ENCODE measurements at regions not wholly inside any gene's neighbourhood (a gene's known extent, or its start where the extent isn't known, plus 50 kb on each side); places are given as distances from the start of the nearest gene placed in this dataset.
"Not testable (repeated sequence)": the region's sequence is repeated elsewhere in the genome, so short reads cannot be mapped to it uniquely, and the experiment has no call there.

DNA sequence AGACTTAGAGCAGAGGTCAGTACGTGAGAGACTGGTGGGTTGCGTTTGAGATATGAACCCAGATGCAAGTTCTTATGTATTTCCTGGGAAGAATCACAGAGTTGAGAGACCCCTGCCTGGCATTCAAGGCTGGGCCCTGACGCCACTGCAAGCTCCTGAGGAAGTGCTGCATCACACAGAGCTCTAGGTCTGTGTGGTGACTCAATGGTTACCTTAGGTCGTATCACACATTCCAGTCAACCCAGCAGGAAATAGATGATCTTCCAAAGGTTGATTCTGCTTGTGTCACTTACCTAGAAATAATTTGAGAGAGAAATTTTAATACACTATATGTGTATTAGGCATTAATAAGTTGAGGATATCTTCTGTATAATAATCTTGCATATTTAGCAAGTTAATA, 1431.9 kb downstream of the RPIA start:
- H3K9me3 ChIP-seq; intact Hi-C loops (cut with DNase I; ENCODE audit: low total_unique reads): not testable (repeated sequence)

DNA sequence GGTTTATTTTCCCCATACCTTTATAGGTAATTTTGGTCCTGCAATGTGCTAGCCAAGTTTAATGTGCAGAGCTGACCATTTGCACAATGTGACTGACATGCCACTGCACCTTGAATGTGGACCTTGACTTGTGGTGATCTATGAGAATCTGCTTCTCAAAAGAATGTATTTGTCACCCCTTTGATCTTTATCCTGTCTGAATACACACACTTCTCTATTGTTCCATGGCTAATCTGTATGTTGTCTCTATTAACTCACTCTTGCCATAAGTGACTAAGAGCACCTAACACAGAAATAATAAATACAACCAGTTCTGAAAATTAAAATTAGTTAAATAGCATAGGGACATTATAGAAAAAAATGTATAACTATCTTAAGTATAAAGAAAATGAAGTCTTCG, 1447.6 kb downstream of the RPIA start:
- H3K27me3 ChIP-seq; intact Hi-C loops (cut with DNase I; ENCODE audit: low total_unique reads); H3K4me3 ChIP-seq; H3K36me3 ChIP-seq; H3K4me1 ChIP-seq; H3K27ac ChIP-seq; DNase-seq; H3K9me3 ChIP-seq: not testable (repeated sequence)

More for the DNA sequence above, 1431.9 kb downstream of the RPIA start:
- H3K27me3 ChIP-seq, H3K36me3 ChIP-seq, H3K4me1 ChIP-seq, H3K27ac ChIP-seq, DNase-seq, H3K4me3 ChIP-seq: not testable (repeated sequence)

DNA sequence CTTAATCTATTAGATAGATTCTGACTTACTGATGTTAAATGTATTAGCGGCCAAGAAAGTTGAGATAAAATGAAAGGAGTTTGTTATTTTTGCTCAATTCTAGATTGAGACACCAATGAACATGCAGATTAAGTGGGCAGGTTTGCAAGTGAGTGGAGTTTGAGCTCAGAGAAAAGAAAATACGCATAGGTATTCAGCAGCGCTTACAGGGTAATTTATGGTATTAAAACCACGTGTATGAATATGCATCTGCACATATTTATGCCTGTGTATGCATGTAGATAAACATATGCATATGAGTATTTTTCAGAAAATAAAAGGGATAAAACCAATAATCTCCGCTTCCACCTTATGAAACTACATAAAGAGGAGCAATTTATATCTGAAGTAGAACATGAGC, 1450.1 kb downstream of the RPIA start:
- H3K9me3 ChIP-seq; H3K27me3 ChIP-seq; H3K27ac ChIP-seq; DNase-seq; H3K36me3 ChIP-seq; H3K4me1 ChIP-seq; H3K4me3 ChIP-seq; intact Hi-C loops (cut with DNase I; ENCODE audit: low total_unique reads): not testable (repeated sequence)

DNA sequence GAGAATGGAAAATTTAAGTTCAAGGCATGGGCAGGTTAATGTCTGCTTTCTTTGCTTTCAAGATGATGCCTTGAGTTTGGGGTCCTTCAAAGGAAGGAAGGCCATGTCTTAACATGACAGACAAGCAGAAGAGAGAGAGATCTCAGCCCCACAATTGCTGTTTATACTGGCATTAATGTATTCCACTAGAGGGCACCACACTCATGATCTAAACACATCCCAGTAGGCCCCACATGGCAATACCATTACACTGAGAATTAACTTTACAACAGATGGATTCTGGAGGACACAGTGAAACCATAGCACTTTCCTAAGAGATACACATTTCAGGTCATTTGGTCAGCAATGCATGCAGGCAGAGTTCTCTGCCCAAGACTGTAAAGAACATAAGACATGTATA, 1460.3 kb downstream of the RPIA start:
- H3K27me3 ChIP-seq; H3K36me3 ChIP-seq; DNase-seq; H3K27ac ChIP-seq; intact Hi-C loops (cut with DNase I; ENCODE audit: low total_unique reads); H3K4me1 ChIP-seq; H3K9me3 ChIP-seq; H3K4me3 ChIP-seq: not testable (repeated sequence)

DNA sequence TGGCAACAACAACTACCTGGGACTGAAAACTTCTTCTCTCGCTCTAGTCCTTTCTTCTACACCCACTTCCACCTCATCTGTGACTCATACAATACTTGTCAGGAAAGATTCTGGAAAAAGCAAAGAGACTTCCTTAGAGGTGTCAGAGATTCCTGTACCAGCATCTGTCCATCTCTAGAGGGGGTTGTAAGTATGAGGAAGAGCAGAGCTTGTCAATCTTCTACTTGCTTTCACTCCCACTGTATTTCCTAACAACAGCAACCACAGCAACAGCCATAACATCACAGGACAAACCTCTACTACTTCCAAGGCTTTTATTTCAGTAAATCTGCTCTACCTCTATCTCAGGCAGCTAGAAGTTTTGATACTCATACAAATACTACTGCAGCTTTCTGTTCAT, 1479.5 kb downstream of the RPIA start:
- H3K36me3 ChIP-seq; H3K9me3 ChIP-seq; H3K27me3 ChIP-seq; H3K4me3 ChIP-seq; H3K4me1 ChIP-seq; DNase-seq; H3K27ac ChIP-seq; intact Hi-C loops (cut with DNase I; ENCODE audit: low total_unique reads): not testable (repeated sequence)

DNA sequence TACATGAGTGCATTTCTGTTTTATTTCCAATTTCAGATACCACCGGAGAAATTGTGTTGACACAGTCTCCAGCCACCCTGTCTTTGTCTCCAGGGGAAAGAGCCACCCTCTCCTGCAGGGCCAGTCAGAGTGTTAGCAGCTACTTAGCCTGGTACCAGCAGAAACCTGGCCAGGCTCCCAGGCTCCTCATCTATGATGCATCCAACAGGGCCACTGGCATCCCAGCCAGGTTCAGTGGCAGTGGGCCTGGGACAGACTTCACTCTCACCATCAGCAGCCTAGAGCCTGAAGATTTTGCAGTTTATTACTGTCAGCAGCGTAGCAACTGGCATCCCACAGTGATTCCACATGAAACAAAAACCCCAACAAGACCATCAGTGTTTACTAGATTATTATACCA, 1481.6 kb downstream of the RPIA start:
- H3K4me1 ChIP-seq; H3K36me3 ChIP-seq; H3K27ac ChIP-seq; intact Hi-C loops (cut with DNase I; ENCODE audit: low total_unique reads); DNase-seq; H3K4me3 ChIP-seq; H3K9me3 ChIP-seq; H3K27me3 ChIP-seq: not testable (repeated sequence)

DNA sequence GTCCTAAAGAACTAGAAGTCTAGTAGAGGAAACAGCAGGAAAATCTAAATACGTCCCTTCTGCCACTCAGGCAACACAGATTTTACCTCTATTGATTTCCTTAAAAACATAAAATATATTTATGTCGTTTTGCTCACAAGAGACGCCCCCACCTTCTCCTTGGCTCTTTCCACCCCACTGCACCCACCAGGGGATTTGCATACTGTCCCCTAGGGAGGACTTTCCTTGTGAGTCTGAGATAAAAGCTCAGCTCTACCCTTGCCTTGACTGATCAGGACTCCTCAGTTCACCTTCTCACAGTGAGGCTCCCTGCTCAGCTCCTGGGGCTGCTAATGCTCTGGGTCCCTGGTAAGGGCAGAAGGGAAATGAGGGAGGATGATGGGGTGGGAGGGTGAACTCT, 1488.1 kb downstream of the RPIA start:
- H3K4me3 ChIP-seq; H3K27me3 ChIP-seq; intact Hi-C loops (cut with DNase I; ENCODE audit: low total_unique reads); H3K27ac ChIP-seq; DNase-seq; H3K36me3 ChIP-seq; H3K4me1 ChIP-seq; H3K9me3 ChIP-seq: not testable (repeated sequence)

DNA sequence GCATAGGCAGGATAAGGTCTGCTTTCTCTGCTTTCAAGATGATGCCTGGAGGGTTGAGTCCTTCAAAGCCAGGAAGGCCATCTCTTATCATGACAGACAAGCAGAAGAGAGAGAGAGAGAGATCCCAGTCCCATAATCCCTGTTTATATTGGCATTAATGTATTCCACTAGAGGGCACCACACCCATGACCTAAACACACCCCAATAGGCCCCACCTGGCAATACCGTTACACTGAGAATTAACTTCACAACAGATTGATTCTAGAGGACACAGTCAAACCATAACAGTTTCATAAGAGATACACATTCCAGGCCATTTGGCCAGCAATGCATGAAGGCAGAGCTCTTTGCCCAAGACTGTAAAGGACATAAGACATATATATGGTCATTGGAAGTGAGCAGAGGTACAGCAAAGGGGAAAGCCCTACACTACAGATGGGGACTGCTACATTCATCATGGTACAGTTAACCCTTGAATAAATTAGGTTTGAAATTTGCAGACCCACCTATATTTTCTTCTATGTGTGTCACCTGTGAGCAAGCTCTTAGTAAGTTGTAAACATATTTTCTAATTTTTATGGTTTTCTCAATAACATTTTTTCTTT, 1516.1 kb downstream of the RPIA start:
- DNase-seq: no peak
- Histone ChIP-seq H3K27me3 (no peaks in the 10 kb centered on the region), H3K4me1 (no peaks in the 10 kb centered on the region), H3K9me3 (no peaks in the 10 kb centered on the region), H3K4me3 (no peak overlapping the region), H3K27ac (no peak overlapping the region), H3K36me3 (no peaks in the 10 kb centered on the region)
- intact Hi-C loops (cut with DNase I; ENCODE audit: low total_unique reads): no loop called here
- TF ChIP-seq POLR2A (IDR thresholded peaks at IDR 0.05): no peak
- TF ChIP-seq, protein P1, sequence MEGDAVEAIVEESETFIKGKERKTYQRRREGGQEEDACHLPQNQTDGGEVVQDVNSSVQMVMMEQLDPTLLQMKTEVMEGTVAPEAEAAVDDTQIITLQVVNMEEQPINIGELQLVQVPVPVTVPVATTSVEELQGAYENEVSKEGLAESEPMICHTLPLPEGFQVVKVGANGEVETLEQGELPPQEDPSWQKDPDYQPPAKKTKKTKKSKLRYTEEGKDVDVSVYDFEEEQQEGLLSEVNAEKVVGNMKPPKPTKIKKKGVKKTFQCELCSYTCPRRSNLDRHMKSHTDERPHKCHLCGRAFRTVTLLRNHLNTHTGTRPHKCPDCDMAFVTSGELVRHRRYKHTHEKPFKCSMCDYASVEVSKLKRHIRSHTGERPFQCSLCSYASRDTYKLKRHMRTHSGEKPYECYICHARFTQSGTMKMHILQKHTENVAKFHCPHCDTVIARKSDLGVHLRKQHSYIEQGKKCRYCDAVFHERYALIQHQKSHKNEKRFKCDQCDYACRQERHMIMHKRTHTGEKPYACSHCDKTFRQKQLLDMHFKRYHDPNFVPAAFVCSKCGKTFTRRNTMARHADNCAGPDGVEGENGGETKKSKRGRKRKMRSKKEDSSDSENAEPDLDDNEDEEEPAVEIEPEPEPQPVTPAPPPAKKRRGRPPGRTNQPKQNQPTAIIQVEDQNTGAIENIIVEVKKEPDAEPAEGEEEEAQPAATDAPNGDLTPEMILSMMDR (IDR thresholded peaks at IDR 0.05): no peak

DNA sequence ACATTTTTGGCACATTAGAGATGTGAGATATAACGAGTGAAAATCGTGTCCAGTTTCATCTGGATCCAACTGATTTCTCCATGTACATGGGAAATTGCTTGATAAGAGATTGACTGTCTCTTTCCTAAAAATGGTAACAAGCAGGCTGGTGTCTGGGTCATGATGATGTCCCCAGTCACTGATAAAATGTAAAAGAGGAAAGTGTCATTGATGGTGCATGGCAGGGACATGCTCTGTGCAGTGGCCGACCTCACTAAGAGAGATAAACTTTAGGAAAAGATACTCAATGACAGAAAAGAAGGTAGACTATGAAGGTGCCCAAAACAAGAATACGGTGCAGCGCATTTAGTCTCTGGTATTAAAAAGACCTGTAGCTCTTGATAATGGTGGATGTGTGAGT, 1517.5 kb downstream of the RPIA start:
- Histone ChIP-seq H3K27me3 (no peaks in the 10 kb centered on the region), H3K9me3 (no peaks in the 10 kb centered on the region), H3K27ac (no peak overlapping the region), H3K4me1 (no peaks in the 10 kb centered on the region), H3K36me3 (no peaks in the 10 kb centered on the region), H3K4me3 (no peak overlapping the region)
- DNase-seq: no peak
- TF ChIP-seq, protein P1 (IDR thresholded peaks at IDR 0.05): no peak
- TF ChIP-seq POLR2A (IDR thresholded peaks at IDR 0.05): no peak
- intact Hi-C loops (cut with DNase I; ENCODE audit: low total_unique reads): no loop called here

Measured in uterus (tissue), 3 donors.